GM06990 (cell line): ENCODE measurements at regions not wholly inside any gene's neighbourhood (a gene's known extent, or its start where the extent isn't known, plus 50 kb on each side); places are given as distances from the start of the nearest gene placed in this dataset.
A peak's percentile ranks its signal among the peaks of the same experiment; 100 is the strongest.

Experiments used
- DNase-seq: peaks from one replicate; pipeline ENCODE4 v3.0.0-alpha.2; 2011; ENCODE audit not compliant: insufficient read length; ENCODE audit errors: extremely low read depth
- H3K27me3 ChIP-seq: replicated peaks from 2 replicates; pipeline ENCODE4 v1.6.0; 2011; ENCODE audit warnings: low read length; ENCODE audit not compliant: control insufficient read depth, insufficient read depth
- H3K36me3 ChIP-seq: 2 replicates; pipeline ENCODE4 v1.5.1; 2011; ENCODE audit warnings: low read length; ENCODE audit not compliant: control insufficient read depth, insufficient read depth
- H3K4me3 ChIP-seq: replicated peaks from 2 replicates; pipeline ENCODE4 v1.5.1; 2011; ENCODE audit warnings: low read depth, mild to moderate bottlenecking, control low read depth, low read length
- TF ChIP-seq, protein P1 (sequence below): IDR thresholded peaks from 2 replicates; pipeline ENCODE4 v1.5.1; 2011; ENCODE audit warnings: low read length, control low read depth, mild to moderate bottlenecking, inconsistent platforms; ENCODE audit not compliant: insufficient read depth, poor library complexity, severe bottlenecking

DNA sequence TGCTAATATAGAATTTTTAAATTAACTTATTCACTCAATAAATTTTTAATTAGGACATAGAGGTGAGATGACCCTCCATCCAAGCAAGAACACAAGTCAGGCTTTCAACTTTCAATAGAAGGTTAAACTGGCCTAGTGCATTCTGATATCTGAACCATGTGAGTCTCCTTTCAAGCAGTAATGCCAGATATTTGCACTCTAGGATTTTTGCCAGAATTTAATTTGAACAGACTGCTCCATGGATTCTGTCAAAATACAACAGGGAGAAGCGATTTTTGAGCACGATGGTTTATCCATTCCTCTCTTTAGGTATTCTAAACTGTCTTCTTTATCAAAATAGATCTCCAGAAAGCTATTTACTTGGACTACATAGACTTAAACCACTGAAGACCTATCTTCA lies 72.0 kb upstream of the DCLK2 start:
- H3K36me3 ChIP-seq: no peaks in the 10 kb centered on the region
- TF ChIP-seq, protein P1, sequence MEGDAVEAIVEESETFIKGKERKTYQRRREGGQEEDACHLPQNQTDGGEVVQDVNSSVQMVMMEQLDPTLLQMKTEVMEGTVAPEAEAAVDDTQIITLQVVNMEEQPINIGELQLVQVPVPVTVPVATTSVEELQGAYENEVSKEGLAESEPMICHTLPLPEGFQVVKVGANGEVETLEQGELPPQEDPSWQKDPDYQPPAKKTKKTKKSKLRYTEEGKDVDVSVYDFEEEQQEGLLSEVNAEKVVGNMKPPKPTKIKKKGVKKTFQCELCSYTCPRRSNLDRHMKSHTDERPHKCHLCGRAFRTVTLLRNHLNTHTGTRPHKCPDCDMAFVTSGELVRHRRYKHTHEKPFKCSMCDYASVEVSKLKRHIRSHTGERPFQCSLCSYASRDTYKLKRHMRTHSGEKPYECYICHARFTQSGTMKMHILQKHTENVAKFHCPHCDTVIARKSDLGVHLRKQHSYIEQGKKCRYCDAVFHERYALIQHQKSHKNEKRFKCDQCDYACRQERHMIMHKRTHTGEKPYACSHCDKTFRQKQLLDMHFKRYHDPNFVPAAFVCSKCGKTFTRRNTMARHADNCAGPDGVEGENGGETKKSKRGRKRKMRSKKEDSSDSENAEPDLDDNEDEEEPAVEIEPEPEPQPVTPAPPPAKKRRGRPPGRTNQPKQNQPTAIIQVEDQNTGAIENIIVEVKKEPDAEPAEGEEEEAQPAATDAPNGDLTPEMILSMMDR: no peak

DNA sequence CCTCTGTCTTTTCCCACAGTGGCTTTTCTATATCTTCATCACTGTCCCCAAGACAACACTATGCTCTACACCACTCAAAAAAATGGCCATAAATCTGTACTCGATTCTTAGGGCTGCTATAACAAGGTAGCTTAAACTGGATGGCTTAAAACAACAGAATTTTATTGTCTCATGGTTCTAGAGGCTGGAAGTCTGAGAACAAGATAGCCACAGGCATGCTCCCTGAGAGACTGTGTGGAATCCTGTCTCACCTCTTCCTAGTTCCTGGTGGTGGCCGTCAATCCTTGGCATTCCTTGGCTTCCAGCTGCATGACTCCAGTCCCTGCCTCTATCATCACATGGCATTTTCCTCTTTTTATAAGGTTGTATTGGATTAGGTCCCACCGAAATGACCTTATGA lies 70.7 kb upstream of the DCLK2 start:
- DNase-seq: no peak
- Histone ChIP-seq H3K36me3 (no peaks in the 10 kb centered on the region), H3K27me3 (no peaks in the 10 kb centered on the region; the same call in none of the 2 replicates), H3K4me3 (no peak overlapping the region)
- TF ChIP-seq, protein P1: no peak

More for the DNA sequence above, 72.0 kb upstream of the DCLK2 start:
- Histone ChIP-seq H3K27me3 (no peaks in the 10 kb centered on the region; the same call in none of the 2 replicates), H3K4me3 (no peak overlapping the region)
- DNase-seq: no peak

DNA sequence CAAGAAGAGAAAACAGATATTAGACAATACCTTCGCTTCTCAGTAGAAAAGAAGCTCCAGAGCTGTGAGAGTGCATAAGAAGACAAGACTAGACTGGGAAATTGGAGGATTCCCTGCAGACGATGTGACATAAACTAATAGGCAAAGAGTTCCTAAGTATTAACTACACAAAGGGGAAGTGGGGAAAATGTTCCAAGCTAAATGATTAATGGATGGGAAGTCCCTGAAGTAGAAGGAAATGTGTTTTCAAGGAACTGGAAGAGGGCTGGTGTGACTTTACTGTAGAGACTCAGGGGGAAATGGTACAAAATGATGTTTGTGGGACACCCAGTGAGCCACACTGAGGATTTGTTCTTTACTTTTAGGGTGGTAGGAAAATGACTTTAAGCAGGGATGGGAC lies 69.7 kb upstream of the DCLK2 start:
- Histone ChIP-seq H3K4me3 (no peak overlapping the region), H3K36me3 (no peaks in the 10 kb centered on the region), H3K27me3 (no peaks in the 10 kb centered on the region; the same call in none of the 2 replicates)
- DNase-seq: no peak
- TF ChIP-seq, protein P1: no peak

DNA sequence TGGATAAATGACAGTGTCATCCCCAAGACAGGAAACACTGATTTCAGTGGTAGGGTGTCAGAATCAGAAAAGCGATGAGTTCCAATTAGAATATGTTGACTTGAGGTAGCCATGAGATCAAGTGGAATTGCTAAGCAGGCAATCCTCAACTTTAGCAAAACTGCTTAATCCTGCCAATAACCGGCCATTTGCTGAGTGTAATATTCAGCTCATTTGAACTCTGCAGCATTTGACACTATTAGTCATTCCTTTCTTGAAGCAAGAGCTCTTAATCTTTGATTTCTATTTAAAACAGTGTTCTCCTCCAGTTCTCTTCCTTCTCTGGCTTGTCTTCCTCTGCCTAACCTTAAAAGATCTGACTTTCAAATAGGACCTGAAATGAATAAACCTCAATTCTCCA lies 68.7 kb upstream of the DCLK2 start:
- Histone ChIP-seq H3K36me3 (no peaks in the 10 kb centered on the region), H3K27me3 (no peaks in the 10 kb centered on the region; the same call in none of the 2 replicates), H3K4me3 (no peak overlapping the region)
- DNase-seq: no peak
- TF ChIP-seq, protein P1: no peak

GRCh38 chr4:150010525-150011126 lies 67.6 kb upstream of the DCLK2 start:
- Histone ChIP-seq H3K27me3 (no peaks in the 10 kb centered on the region; the same call in none of the 2 replicates), H3K4me3 (no peak overlapping the region), H3K36me3 (no peaks in the 10 kb centered on the region)
- TF ChIP-seq, protein P1: peak; percentile 47
- DNase-seq: no peak
